ENCODE measurements at regions not wholly inside any gene's neighbourhood (a gene's known extent, or its start where the extent isn't known, plus 50 kb on each side); places are given as distances from the start of the nearest gene placed in this dataset.

- TF ChIP-seq POLR2AphosphoS5 (IDR thresholded peaks at IDR 0.05; ENCODE audit: borderline replicate concordance, low read depth, low read length) (no peak), EZH2 (IDR thresholded peaks at IDR 0.05) (no peak)
Observed at GRCh38 chr13:76023652-76024051, 387.5 kb downstream of the LMO7 start.
